H1 (cell line): ENCODE measurements at regions not wholly inside any gene's neighbourhood (a gene's known extent, or its start where the extent isn't known, plus 50 kb on each side); places are given as distances from the start of the nearest gene placed in this dataset.

ENCODE experiments used
- CTCF ChIA-PET: fragments of 300-600 bp; sonication (Branson Sonifier 250); formaldehyde crosslinking; loops from one replicate; lab custom pipeline; 2021; ENCODE audit not compliant: partially characterized antibody; lab: Charles Lee
- POLR2A ChIA-PET: fragments of 300-600 bp; sonication (Branson Sonifier 250); formaldehyde crosslinking; loops from one replicate; lab custom pipeline; 2021; ENCODE audit warnings: inconsistent platforms; ENCODE audit not compliant: partially characterized antibody; lab: Charles Lee
- DNase-seq, 2 experiments: peaks; one replicate each; pipeline versions ENCODE4 v3.0.0 to v3.0.0-alpha.2; 2010 to 2022; ENCODE audit warnings: low spot score in 2 of 2, low read depth in 1 of 2, mixed read lengths in 1 of 2
- FAIRE-seq: peaks from 2 replicates; lab custom pipeline; 2011; peaks lifted over from hg19 to GRCh38; lab: Jason Lieb, UNC
- H2AFZ ChIP-seq: 2 replicates; pipeline ENCODE4 v1.8.1; 2012; ENCODE audit warnings: low read length, inconsistent platforms
- H2AK5ac ChIP-seq: 2 replicates; pipeline ENCODE4 v1.6.1; 2013; ENCODE audit warnings: low read depth, low read length
- H2BK120ac ChIP-seq: replicated peaks from 2 replicates; pipeline ENCODE3; 2013; ENCODE audit warnings: low read depth, low read length, inconsistent platforms
- H2BK12ac ChIP-seq: 2 replicates; pipeline ENCODE4 v1.6.1; 2013; ENCODE audit warnings: low read depth, low read length
- H2BK15ac ChIP-seq: 2 replicates; pipeline ENCODE4 v1.6.1; 2013; ENCODE audit warnings: low read length
- H2BK20ac ChIP-seq: 2 replicates; pipeline ENCODE4 v1.6.1; 2013; ENCODE audit warnings: low read length
- H2BK5ac ChIP-seq: 2 replicates; pipeline ENCODE4 v1.6.1; 2013; ENCODE audit warnings: low read depth, low read length
- H3K14ac ChIP-seq: 2 replicates; pipeline ENCODE4 v1.6.1; 2013; ENCODE audit warnings: inconsistent platforms; ENCODE audit not compliant: insufficient read length
- H3K18ac ChIP-seq: 2 replicates; pipeline ENCODE4 v1.6.1; 2013; ENCODE audit warnings: low read length; ENCODE audit errors: extremely low read depth
- H3K23ac ChIP-seq: 2 replicates; pipeline ENCODE4 v1.6.1; 2013; ENCODE audit warnings: inconsistent platforms; ENCODE audit not compliant: insufficient read length
- H3K23me2 ChIP-seq: 2 replicates; pipeline ENCODE4 v1.6.1; 2013; ENCODE audit warnings: low read depth, low read length
- H3K27ac ChIP-seq: 2 replicates; pipeline ENCODE4 v1.6.1; 2011; ENCODE audit warnings: low read depth, low read length, inconsistent platforms
- H3K27me3 ChIP-seq, 4 experiments: replicated peaks in 1 of 4; 1 replicate in 1 of 4; 2 replicates in 3 of 4; pipeline versions ENCODE4 v1.6.1 to v1.8.1; 2011 to 2013; ENCODE audit warnings: low read length in 3 of 4, mild to moderate bottlenecking in 3 of 4, inconsistent platforms in 2 of 4, mixed read lengths in 2 of 4, moderate library complexity in 1 of 4; ENCODE audit not compliant: control insufficient read depth in 3 of 4, insufficient read depth in 3 of 4; ENCODE audit errors: extremely low read depth in 1 of 4
- H3K36me3 ChIP-seq, 4 experiments: 2 replicates each; pipeline versions ENCODE4 v1.6.1 to v1.8.1; 2011 to 2013; ENCODE audit warnings: mild to moderate bottlenecking in 4 of 4, low read length in 3 of 4, moderate library complexity in 2 of 4, control low read depth in 1 of 4, inconsistent platforms in 1 of 4; ENCODE audit not compliant: insufficient read depth in 4 of 4, control insufficient read depth in 2 of 4
- H3K4ac ChIP-seq: replicated peaks from 2 replicates; pipeline ENCODE3; 2013; ENCODE audit warnings: low read length, low read depth, mixed read lengths, inconsistent platforms; ENCODE audit not compliant: insufficient read length
- H3K4me1 ChIP-seq, 4 experiments: replicated peaks in 1 of 4; 1 replicate in 1 of 4; 2 replicates in 3 of 4; pipeline versions ENCODE4 v1.6.1 to v1.8.1; 2011 to 2013; ENCODE audit warnings: low read length in 3 of 4, inconsistent platforms in 2 of 4, mixed read lengths in 1 of 4; ENCODE audit not compliant: insufficient read depth in 4 of 4, control insufficient read depth in 3 of 4
- H3K4me2 ChIP-seq, 2 experiments: 2 replicates each; pipeline versions ENCODE4 v1.6.1 to v1.8.1; 2011 to 2013; ENCODE audit warnings: low read depth in 2 of 2, low read length in 2 of 2, control low read depth in 1 of 2, inconsistent platforms in 1 of 2, mild to moderate bottlenecking in 1 of 2; ENCODE audit not compliant: insufficient read depth in 1 of 2
- H3K4me3 ChIP-seq, 4 experiments: fragments of 200-600, 300-600 bp in 1 of 4; sonication (generic), shearing (Covaris generic), sonication (Bioruptor Twin) in 1 of 4; 2 replicates each; pipeline versions ENCODE4 v1.5.1 to v1.8.1; 2011 to 2016; ENCODE audit warnings: low read length in 4 of 4, low read depth in 3 of 4, control low read depth in 2 of 4, inconsistent platforms in 2 of 4, mild to moderate bottlenecking in 2 of 4, mixed read lengths in 1 of 4, moderate library complexity in 1 of 4; ENCODE audit not compliant: insufficient read depth in 2 of 4; ENCODE audit errors: extremely low read depth in 1 of 4
- H3K56ac ChIP-seq: replicated peaks from 2 replicates; pipeline ENCODE3; 2013; ENCODE audit warnings: low read depth, mild to moderate bottlenecking, mixed read lengths, low read length, inconsistent platforms; ENCODE audit not compliant: insufficient read length
- H3K79me1 ChIP-seq: 2 replicates; pipeline ENCODE4 v1.6.1; 2013; ENCODE audit warnings: low read depth, low read length, control low read depth
- H3K79me2 ChIP-seq, 2 experiments: 2 replicates each; pipeline versions ENCODE4 v1.6.1 to v1.8.1; 2012 to 2013; ENCODE audit warnings: low read length in 2 of 2, mild to moderate bottlenecking in 2 of 2, inconsistent platforms in 1 of 2; ENCODE audit not compliant: insufficient read depth in 2 of 2, control insufficient read depth in 1 of 2
- H3K9ac ChIP-seq, 4 experiments: replicated peaks in 1 of 4; 1 replicate in 1 of 4; 2 replicates in 3 of 4; pipeline versions ENCODE4 v1.6.1 to v1.8.1; 2011 to 2013; ENCODE audit warnings: low read depth in 3 of 4, low read length in 3 of 4, control low read depth in 2 of 4, mild to moderate bottlenecking in 2 of 4, moderate library complexity in 2 of 4, inconsistent platforms in 1 of 4; ENCODE audit errors: extremely low read depth in 1 of 4
- H3K9me3 ChIP-seq, 2 experiments: 2 replicates each; pipeline versions ENCODE4 v1.6.1 to v1.8.1; 2012 to 2013; ENCODE audit warnings: mild to moderate bottlenecking in 2 of 2, moderate library complexity in 2 of 2, control low read depth in 1 of 2, inconsistent platforms in 1 of 2, low read depth in 1 of 2, low read length in 1 of 2, mixed read lengths in 1 of 2; ENCODE audit not compliant: insufficient read depth in 2 of 2
- H4K20me1 ChIP-seq, 2 experiments: replicated peaks in 1 of 2; 2 replicates each; pipeline versions ENCODE3 to v1.8.1; 2011 to 2013; ENCODE audit warnings: inconsistent platforms in 2 of 2, low read length in 2 of 2, mild to moderate bottlenecking in 1 of 2; ENCODE audit not compliant: insufficient read depth in 2 of 2, control insufficient read depth in 1 of 2
- H4K5ac ChIP-seq: 2 replicates; pipeline ENCODE4 v1.6.1; 2013; ENCODE audit warnings: low read length, low read depth, mixed read lengths, inconsistent platforms; ENCODE audit not compliant: insufficient read length
- H4K8ac ChIP-seq: 2 replicates; pipeline ENCODE4 v1.8.0; 2013; ENCODE audit warnings: mild to moderate bottlenecking, moderate library complexity, low read length, inconsistent platforms; ENCODE audit not compliant: insufficient read depth; ENCODE audit errors: extremely low read depth
- H4K91ac ChIP-seq: replicated peaks from 2 replicates; pipeline ENCODE3; 2013; ENCODE audit warnings: low read length, mixed read lengths, inconsistent platforms; ENCODE audit not compliant: insufficient read length
- BRCA1 ChIP-seq: IDR thresholded peaks from 2 replicates; pipeline ENCODE4 v1.6.1; 2012; ENCODE audit warnings: low read depth, low read length, improper control_type of control experiment
- CTCF ChIP-seq, 3 experiments: IDR thresholded peaks; 1 replicate in 2 of 3; 2 replicates in 1 of 3; pipeline versions ENCODE4 v1.5.1 to v1.6.1; 2011; ENCODE audit warnings: low read length in 3 of 3, mild to moderate bottlenecking in 3 of 3, inconsistent platforms in 2 of 3, low read depth in 1 of 3, moderate library complexity in 1 of 3; ENCODE audit not compliant: insufficient read depth in 1 of 3; ENCODE audit errors: control extremely low read depth in 1 of 3
- RAD21 ChIP-seq, 2 experiments: IDR thresholded peaks in 1 of 2; conservative IDR thresholded peaks in 1 of 2; 2 replicates each; pipeline ENCODE4 v1.6.1; 2011; ENCODE audit warnings: low read depth in 2 of 2, low read length in 2 of 2, improper control_type of control experiment in 1 of 2, inconsistent platforms in 1 of 2, mild to moderate bottlenecking in 1 of 2, moderate library complexity in 1 of 2
- RFX5 ChIP-seq: IDR thresholded peaks from 2 replicates; pipeline ENCODE4 v1.6.1; 2011; ENCODE audit warnings: low read depth, low read length, improper control_type of control experiment, borderline replicate concordance
- SP4 ChIP-seq: IDR thresholded peaks from 2 replicates; pipeline ENCODE4 v1.6.1; 2012; ENCODE audit warnings: low read length, inconsistent platforms
- SUZ12 ChIP-seq: fragments of 200-600 bp; sonication (generic); IDR thresholded peaks from 2 replicates; pipeline ENCODE4 v1.6.1; 2012; ENCODE audit warnings: mild to moderate bottlenecking, inconsistent platforms, low read length, moderate library complexity, mixed read lengths
- WGBS, 2 experiments: shearing (Covaris generic) in 1 of 2; methylation state at CpG; one replicate each; pipeline versions ENCODE4 v1.1.6 to v1.1.7; 2013 to 2015; ENCODE audit warnings: low lambda C conversion rate in 2 of 2, mixed read lengths in 2 of 2, inconsistent platforms in 1 of 2, low coverage in 1 of 2, missing lambda C conversion rate in 1 of 2; ENCODE audit not compliant: insufficient replicate concordance in 2 of 2, insufficient coverage in 1 of 2, insufficient read length in 1 of 2; ENCODE audit errors: extremely low coverage in 1 of 2, missing lambda C conversion rate in 1 of 2; 5-methylcytosine and 5-hydroxymethylcytosine counted together

DNA sequence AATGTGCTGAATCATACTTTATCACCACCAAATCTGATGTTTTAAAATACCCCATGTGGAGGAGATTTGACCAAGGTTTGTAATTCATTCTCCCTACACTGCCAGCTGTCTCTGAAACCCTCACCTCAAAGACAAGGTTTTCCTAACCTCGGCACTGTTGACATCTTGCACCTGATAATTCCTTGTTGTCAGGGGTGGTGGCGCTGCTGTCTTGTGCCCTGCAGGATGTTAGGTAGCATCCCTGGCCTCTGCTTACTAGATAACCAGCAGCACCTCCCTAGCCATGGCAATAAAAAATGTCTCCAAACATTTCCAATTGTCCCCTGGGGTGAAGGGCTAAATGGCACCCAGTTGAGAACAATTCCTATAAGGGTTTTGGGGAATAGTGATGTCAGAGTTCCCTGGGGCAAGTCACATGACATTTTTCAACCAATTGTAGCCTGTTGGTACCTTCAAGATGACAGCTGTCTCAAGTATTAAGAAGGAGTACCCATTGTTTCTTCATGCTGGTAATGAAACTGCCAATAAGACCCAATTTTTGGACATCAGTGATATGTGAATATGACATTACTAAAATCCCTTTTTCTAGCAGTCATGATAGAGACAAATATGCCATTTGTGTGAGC is 160.6 kb upstream of the PLCXD3 start:
- no peaks in the 10 kb centered on the region for H3K79me1 ChIP-seq
- FAIRE-seq = peak; percentile 62
- H3K4me3 ChIP-seq = no peak overlapping the region

More for the DNA sequence above, 160.6 kb upstream of the PLCXD3 start:
- no peak overlapping the region for H2BK15ac ChIP-seq
- no peak overlapping the region for H3K18ac ChIP-seq
- H2BK20ac ChIP-seq = no peak overlapping the region
- no peak overlapping the region for H4K91ac ChIP-seq
- H2BK5ac ChIP-seq = no peak overlapping the region
- H4K8ac ChIP-seq = no peak overlapping the region
- H3K56ac ChIP-seq = no peak overlapping the region
- H3K27me3 ChIP-seq = no peaks in the 10 kb centered on the region
- no peak overlapping the region for H3K9ac ChIP-seq
- DNase-seq = no peak
- no peak overlapping the region for H4K5ac ChIP-seq
- H3K23ac ChIP-seq = no peak overlapping the region
- H3K4ac ChIP-seq = no peak overlapping the region
- no peak overlapping the region for H2AFZ ChIP-seq
- POLR2A ChIA-PET = no interaction called here
- no peaks in the 10 kb centered on the region for H3K36me3 ChIP-seq
- H3K4me1 ChIP-seq = no peaks in the 10 kb centered on the region
- no peak overlapping the region for H3K4me2 ChIP-seq
- TF ChIP-seq RFX5 = no peak
- peak; percentile 11 to 34 (median 32); a peak in 2 of 4 replicates for TF ChIP-seq CTCF (IDR thresholded peaks at IDR 0.05; ENCODE audit: control extremely low read depth in 1 of 3, insufficient read depth in 1 of 3, low read depth in 1 of 3, low read length in 3 of 3)
- peak; percentile 32 to 36; a peak in 3 of 4 replicates for TF ChIP-seq RAD21 (IDR thresholded peaks at IDR 0.05 in 1 of 2, conservative IDR thresholded peaks at IDR 0.05 in 1 of 2; ENCODE audit: low read depth in 2 of 2, low read length in 2 of 2)
- no peak for TF ChIP-seq SUZ12
- TF ChIP-seq BRCA1 = no peak
- TF ChIP-seq SP4 = no peak
- H3K27ac ChIP-seq = no peak overlapping the region
- H2BK12ac ChIP-seq = no peak overlapping the region
- CTCF ChIA-PET = interaction anchor here (0.6 to 1.4 kb wide), 3 partner anchors 14 to 104 kb away, joined by 3 read pairs; no protein-coding TSS in a partner anchor
- no peaks in the 10 kb centered on the region for H3K23me2 ChIP-seq
- H4K20me1 ChIP-seq = no peaks in the 10 kb centered on the region
- no peak overlapping the region for H2AK5ac ChIP-seq
- no peak overlapping the region for H2BK120ac ChIP-seq
- no peaks in the 10 kb centered on the region for H3K79me2 ChIP-seq
- no peaks in the 10 kb centered on the region for H3K9me3 ChIP-seq
- no peak overlapping the region for H3K14ac ChIP-seq
- WGBS, 2 experiments = 83% methylated on average over 2 of the region's 2 CpGs; no CpG with 5 or more reads in 1 of the 2 experiments
